D721Med (cell line): ENCODE measurements at regions not wholly inside any gene's neighbourhood (a gene's known extent, or its start where the extent isn't known, plus 50 kb on each side); places are given as distances from the start of the nearest gene placed in this dataset.
"Not testable (repeated sequence)": the region's sequence is repeated elsewhere in the genome, so short reads cannot be mapped to it uniquely, and the experiment has no call there.

Source experiments
- DNase-seq: peaks from one replicate; pipeline ENCODE4 v3.0.0; 2011; ENCODE audit warnings: low spot score; ENCODE audit not compliant: insufficient read length
- FAIRE-seq: peaks from 2 replicates; lab custom pipeline; 2011; peaks lifted over from hg19 to GRCh38; lab: Jason Lieb, UNC
- CTCF ChIP-seq: IDR thresholded peaks from 2 replicates; pipeline ENCODE4 v1.5.1; 2012; ENCODE audit warnings: mild to moderate bottlenecking, control low read depth; ENCODE audit not compliant: insufficient read depth; ENCODE audit errors: missing control alignments

DNA sequence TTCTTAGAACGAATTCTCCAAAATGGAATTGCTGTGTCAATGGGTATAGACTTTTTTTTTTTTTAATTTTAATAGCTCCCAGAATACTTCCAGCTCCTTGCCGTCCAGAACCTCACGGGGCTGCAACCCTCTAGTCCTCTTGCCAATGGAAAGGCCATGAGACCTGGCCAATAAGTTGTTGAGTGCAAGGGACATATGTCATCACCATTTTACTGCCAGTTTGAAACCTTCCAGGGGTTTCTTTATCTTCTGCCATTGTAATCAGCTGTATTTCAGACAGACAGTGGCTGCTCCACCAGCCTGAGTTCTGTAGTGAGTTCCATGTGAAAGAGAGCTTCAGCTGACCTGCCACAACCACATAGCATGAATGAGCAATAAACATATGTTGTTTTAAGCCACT lies 95.0 kb upstream of the PTPRG start:
- no peak for TF ChIP-seq CTCF
- no peak for DNase-seq
- no peak for FAIRE-seq

GRCh38 chr3:61483997-61484396 lies 77.4 kb upstream of the PTPRG start:
- no peak for FAIRE-seq
- no peak for DNase-seq
- TF ChIP-seq CTCF: no peak

DNA sequence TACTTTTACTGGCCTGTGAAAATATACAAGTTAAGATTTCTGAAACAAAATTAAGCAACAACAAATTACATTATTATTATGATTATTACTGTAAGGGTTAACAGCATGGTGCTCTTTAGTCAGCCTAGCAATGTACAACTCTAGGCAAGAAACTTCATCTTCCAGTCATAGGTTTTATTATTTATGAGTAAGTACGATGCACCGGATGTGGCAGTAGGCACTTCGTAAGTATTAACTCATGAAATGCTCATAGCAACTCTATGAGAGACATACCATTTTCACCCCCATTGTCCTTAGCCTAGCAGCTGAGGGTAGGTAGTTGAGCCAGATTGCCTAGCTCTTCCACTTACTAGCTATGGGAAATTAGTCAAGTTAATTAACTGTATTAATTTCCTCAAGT lies 68.0 kb upstream of the PTPRG start:
- DNase-seq (no peak), FAIRE-seq (no peak)
- TF ChIP-seq CTCF: no peak

GRCh38 chr3:61494309-61494708 lies 67.1 kb upstream of the PTPRG start:
- not testable (repeated sequence) for DNase-seq, FAIRE-seq

GRCh38 chr3:61497463-61497862 lies 63.9 kb upstream of the PTPRG start:
- no peak for TF ChIP-seq CTCF
- DNase-seq (no peak), FAIRE-seq (no peak)

GRCh38 chr3:61505197-61505596 lies 56.2 kb upstream of the PTPRG start:
- DNase-seq (no peak), FAIRE-seq (no peak)
- TF ChIP-seq CTCF: no peak

DNA sequence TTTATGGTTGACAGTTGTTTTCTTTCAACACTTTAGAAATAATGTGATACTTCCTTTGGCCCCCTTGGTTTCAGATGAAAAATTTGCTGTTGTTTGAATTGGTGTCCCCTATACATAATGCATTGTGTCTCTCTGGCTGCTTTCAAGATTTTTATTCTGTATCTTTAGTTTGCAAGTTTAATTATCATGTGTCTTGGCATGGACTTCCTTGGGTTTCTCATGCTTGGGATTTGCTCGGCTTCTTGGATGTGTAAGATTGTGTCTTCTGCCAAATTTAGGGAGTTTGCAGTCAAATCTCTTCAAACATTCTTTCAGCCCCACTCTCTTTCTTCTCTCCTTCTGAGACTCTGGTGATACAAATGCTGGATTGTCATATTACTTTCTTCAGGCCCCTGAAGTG lies 53.4 kb upstream of the PTPRG start:
- FAIRE-seq (no peak), DNase-seq (no peak)
- TF ChIP-seq CTCF: no peak
